HG03175 (cell line): ENCODE measurements at regions not wholly inside any gene's neighbourhood (a gene's known extent, or its start where the extent isn't known, plus 50 kb on each side); places are given as distances from the start of the nearest gene placed in this dataset.

Experiments
- ATAC-seq: cut with Tn5 transposase; IDR thresholded peaks from one replicate; pipeline ENCODE4 v1.9.1; 2021; ENCODE audit warnings: mild to moderate bottlenecking, moderate library complexity; ENCODE audit not compliant: unreplicated experiment

DNA sequence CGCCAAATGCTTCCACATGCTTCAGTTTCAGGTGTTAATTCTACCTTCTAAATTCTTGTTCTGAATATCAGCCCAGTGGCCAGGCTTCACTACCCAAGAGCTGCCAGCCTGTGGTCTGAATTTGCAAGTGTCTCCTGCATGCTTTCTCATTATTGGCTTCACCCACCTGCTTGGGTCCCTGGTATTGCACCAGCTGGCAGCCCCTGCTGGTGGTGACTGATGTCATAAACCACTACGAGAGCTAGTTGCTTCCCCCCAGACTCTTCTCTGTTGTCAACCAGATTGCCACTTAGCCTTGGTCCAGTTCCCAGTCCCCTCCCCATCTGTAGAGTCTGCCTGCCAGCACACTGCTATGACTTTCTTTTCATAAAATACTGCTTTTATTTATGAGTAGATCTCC lies 197.7 kb upstream of the DUSP10 start:
- ATAC-seq = peak; percentile 84

GRCh38 chr1:221937155-221937953 lies 195.5 kb upstream of the DUSP10 start:
- peak; percentile 34 for ATAC-seq

DNA sequence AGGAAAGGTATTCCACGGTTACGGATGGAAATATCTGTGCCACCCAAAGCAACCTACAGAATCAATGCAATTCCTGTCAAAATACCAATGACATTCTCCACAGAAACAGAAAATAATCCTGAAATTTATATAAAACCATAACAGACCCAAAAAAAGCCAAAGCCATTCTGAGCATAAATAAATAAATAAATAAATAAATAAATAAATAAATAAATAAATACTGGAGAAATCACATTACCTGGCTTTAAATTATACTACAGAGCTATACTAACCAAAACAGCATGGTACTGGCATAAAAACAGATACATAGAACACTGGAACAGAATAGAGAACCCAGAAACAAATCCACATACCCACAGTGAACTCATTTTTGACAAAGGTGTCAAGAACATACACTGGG lies 191.9 kb upstream of the DUSP10 start:
- ATAC-seq = no peak

- no peak for ATAC-seq
Measured at GRCh38 chr1:221926441-221926840, 184.6 kb upstream of the DUSP10 start.

- no peak for ATAC-seq
Measured at GRCh38 chr1:221925947-221926346, 184.1 kb upstream of the DUSP10 start.

DNA sequence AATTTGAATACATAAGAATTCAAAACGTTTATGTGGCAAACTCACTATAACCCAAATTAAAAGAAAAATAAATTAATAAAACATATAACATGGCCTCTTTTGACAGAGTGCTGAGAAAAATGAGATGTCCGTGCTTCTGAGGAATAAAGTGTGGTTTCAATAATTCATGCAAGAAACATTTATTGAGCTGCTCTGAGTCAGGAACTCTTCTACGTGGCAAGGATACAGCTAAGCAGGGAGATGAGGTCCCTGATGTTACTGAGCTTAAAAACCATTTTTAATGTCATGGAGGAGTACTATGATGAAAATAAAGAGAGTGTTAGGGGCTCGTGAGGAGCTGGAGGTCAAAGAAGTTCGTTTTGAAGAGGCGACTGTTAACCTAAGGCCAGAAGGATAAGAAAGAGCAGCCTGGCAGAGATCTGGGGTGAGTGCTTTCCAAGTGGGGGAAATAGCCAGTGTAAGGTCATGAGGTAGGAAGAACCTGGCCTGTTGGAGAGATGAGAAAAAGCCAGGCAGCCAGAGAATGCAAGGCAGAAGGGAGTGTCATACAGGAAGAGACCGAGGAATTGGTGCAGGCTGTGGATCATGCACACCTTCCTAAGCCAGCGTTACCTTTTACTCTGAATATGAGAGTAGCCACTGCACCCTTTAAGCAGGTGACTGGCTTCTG lies 182.2 kb upstream of the DUSP10 start:
- ATAC-seq = no peak

GRCh38 chr1:221921936-221922335 lies 180.0 kb upstream of the DUSP10 start:
- ATAC-seq = no peak

GRCh38 chr1:221919743-221920142 lies 177.9 kb upstream of the DUSP10 start:
- no peak for ATAC-seq

DNA sequence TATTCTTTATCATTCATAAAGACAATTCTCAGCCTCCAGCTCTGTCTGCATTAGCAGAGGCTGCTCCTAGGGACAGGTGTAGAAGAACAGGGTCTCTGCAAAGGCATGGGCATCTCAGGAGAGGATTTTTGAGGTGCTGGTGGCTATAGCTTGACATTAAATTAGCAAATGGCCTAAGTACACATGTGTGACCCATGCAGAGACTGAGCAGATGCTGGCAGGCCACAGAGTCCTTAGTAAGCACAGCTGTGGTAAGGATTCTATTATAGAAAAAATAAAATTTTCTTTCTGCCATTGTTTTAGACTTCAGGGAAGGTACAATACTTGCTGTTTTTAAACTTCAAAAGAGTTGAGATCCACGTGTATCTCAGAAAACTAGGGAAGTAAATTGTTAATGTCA lies 177.5 kb upstream of the DUSP10 start:
- ATAC-seq = no peak

DNA sequence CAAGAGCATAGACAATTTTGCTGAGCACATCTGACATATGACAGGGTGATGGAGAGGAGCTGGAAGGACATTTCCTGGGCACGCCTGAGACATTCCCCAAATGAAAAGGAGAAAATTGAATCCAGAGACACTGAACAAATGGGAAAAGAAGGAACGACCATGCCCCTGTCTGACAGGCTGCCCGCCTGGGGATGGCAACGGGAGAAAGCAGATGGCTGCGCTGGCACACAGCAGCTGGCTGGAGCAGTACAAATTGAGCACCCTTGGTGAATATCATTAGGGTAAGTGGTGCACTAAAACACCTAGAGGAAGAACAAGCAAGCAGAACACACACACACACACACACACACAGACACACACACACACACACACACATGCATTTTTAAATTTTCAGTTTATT lies 174.3 kb upstream of the DUSP10 start:
- ATAC-seq = no peak

DNA sequence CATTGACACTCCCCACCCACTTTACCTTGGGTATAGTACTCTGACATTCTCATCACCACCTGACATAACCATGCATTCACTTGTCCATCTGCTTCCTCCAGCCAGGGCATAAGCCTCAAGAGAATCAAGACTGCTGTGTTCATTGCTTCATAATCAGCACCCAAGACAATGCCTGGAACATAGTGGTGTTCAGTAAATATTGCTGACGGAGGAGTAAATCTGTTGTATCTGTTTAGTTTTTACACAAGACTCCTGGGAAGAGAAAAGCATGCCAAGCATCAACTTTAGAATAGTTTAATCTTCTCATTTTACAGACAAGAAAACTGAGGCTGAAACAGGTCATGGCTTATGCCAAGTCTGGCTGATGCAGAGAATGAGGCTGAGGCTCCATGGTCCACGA lies 173.9 kb upstream of the DUSP10 start:
- ATAC-seq = no peak

GRCh38 chr1:221913351-221913892 lies 171.5 kb upstream of the DUSP10 start:
- no peak for ATAC-seq

GRCh38 chr1:221912230-221912629 lies 170.3 kb upstream of the DUSP10 start:
- ATAC-seq = no peak

GRCh38 chr1:221911714-221912113 lies 169.8 kb upstream of the DUSP10 start:
- ATAC-seq = peak; percentile 55

DNA sequence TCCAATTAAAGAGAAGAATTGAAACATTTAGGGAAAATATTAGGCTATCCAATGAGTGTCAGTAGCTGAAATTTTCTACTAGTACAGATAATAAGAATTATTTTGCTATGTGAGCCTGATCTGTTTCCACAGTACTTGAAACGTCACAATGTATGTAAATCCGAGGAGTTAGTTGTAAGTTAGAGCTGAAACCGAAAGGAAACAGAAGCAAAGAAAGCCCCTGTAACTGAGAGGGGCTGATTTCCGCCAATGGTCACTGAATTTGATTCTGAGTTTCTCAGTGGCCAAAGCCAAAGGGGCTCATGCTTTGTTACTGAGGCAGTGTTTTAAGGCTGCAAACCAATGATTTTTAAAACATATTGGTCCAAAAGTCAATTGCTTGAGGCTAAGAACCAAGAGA lies 168.3 kb upstream of the DUSP10 start:
- no peak for ATAC-seq

GRCh38 chr1:221908573-221908972 lies 166.7 kb upstream of the DUSP10 start:
- ATAC-seq = no peak

- ATAC-seq = no peak
Measured at GRCh38 chr1:221907166-221907932, 165.5 kb upstream of the DUSP10 start.

GRCh38 chr1:221905802-221906201 lies 163.9 kb upstream of the DUSP10 start:
- no peak for ATAC-seq

- no peak for ATAC-seq
Measured at GRCh38 chr1:221904319-221904718, 162.4 kb upstream of the DUSP10 start.

GRCh38 chr1:221903594-221903993 lies 161.7 kb upstream of the DUSP10 start:
- no peak for ATAC-seq

GRCh38 chr1:221902961-221903360 lies 161.1 kb upstream of the DUSP10 start:
- ATAC-seq = no peak
